Endothelial cell of umbilical vein (primary cell): ENCODE measurements at regions not wholly inside any gene's neighbourhood (a gene's known extent, or its start where the extent isn't known, plus 50 kb on each side); places are given as distances from the start of the nearest gene placed in this dataset.

Source experiments
- EZH2 ChIP-seq: IDR thresholded peaks from 2 replicates; pipeline ENCODE4 v1.6.1; 2012; ENCODE audit warnings: borderline replicate concordance, low read depth, mild to moderate bottlenecking, moderate library complexity, low read length, inconsistent platforms; ENCODE audit not compliant: severe bottlenecking
- FOS ChIP-seq: IDR thresholded peaks from 2 replicates; pipeline ENCODE4 v1.6.1; 2011; ENCODE audit warnings: mild to moderate bottlenecking, low read length, moderate library complexity, borderline replicate concordance; ENCODE audit not compliant: insufficient read depth
- GATA2 ChIP-seq: IDR thresholded peaks from 2 replicates; pipeline ENCODE4 v1.7.0; 2011; ENCODE audit warnings: low read depth, mild to moderate bottlenecking, moderate library complexity, mixed read lengths, low read length; ENCODE audit not compliant: insufficient read length, insufficient read depth
- JUN ChIP-seq: IDR thresholded peaks from 2 replicates; pipeline ENCODE4 v1.6.1; 2011; ENCODE audit warnings: borderline replicate concordance, low read depth; ENCODE audit not compliant: insufficient read length, insufficient read depth
- MYC ChIP-seq: IDR thresholded peaks from one replicate; pipeline ENCODE4 v1.6.1; 2011; ENCODE audit warnings: mild to moderate bottlenecking, low read depth, low read length
- POLR2A ChIP-seq: IDR thresholded peaks from 2 replicates; pipeline ENCODE4 v1.6.1; 2012; ENCODE audit warnings: low read depth, mild to moderate bottlenecking, control low read depth, low read length
- POLR2AphosphoS5 ChIP-seq: IDR thresholded peaks from 2 replicates; pipeline ENCODE4 v1.6.1; 2012; ENCODE audit warnings: low read depth, mild to moderate bottlenecking, control low read depth, low read length, moderate library complexity; ENCODE audit not compliant: insufficient read depth
- TF ChIP-seq, protein P1 (sequence below), 2 donors: IDR thresholded peaks; 1 replicate in 1 of 2; 2 replicates in 1 of 2; pipeline ENCODE4 v1.5.1; 2011; ENCODE audit warnings: low read length in 2 of 2, mild to moderate bottlenecking in 2 of 2, moderate library complexity in 2 of 2, control low read depth in 1 of 2, inconsistent platforms in 1 of 2, low read depth in 1 of 2; ENCODE audit not compliant: insufficient read depth in 1 of 2; ENCODE audit errors: extremely low read depth in 1 of 2
- TF ChIP-seq, protein P2 (sequence below): IDR thresholded peaks from 2 replicates; pipeline ENCODE4 v1.6.1; 2011; ENCODE audit not compliant: insufficient read depth, insufficient read length

DNA sequence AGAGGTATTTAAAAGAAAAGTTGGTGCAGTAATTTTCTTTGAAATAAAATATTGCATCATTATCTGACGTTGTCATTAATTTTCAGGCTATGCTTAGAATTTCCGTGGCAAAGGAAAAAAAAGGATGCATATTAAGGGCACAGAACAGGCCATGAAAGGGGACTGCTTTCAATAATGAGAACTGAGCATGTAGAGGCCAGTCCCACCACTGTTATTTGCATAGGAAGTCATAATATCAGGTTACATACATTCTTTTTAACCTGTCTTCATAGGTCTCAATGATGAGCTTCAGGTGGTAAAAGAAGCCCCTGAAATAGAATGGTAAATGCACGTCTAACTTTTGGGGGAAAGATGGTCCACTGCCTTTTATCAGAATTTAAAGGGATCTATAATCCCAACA, 272.1 kb upstream of the ALCAM start:
- no peak for TF ChIP-seq POLR2A
- TF ChIP-seq, protein P1, sequence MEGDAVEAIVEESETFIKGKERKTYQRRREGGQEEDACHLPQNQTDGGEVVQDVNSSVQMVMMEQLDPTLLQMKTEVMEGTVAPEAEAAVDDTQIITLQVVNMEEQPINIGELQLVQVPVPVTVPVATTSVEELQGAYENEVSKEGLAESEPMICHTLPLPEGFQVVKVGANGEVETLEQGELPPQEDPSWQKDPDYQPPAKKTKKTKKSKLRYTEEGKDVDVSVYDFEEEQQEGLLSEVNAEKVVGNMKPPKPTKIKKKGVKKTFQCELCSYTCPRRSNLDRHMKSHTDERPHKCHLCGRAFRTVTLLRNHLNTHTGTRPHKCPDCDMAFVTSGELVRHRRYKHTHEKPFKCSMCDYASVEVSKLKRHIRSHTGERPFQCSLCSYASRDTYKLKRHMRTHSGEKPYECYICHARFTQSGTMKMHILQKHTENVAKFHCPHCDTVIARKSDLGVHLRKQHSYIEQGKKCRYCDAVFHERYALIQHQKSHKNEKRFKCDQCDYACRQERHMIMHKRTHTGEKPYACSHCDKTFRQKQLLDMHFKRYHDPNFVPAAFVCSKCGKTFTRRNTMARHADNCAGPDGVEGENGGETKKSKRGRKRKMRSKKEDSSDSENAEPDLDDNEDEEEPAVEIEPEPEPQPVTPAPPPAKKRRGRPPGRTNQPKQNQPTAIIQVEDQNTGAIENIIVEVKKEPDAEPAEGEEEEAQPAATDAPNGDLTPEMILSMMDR (IDR thresholded peaks at IDR 0.05; ENCODE audit: extremely low read depth in 1 of 2, insufficient read depth in 1 of 2, low read depth in 1 of 2, low read length in 2 of 2): no peak
- no peak for TF ChIP-seq EZH2
- TF ChIP-seq, protein P2, sequence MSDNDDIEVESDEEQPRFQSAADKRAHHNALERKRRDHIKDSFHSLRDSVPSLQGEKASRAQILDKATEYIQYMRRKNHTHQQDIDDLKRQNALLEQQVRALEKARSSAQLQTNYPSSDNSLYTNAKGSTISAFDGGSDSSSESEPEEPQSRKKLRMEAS: no peak
- TF ChIP-seq POLR2AphosphoS5: no peak
- no peak for TF ChIP-seq JUN
- no peak for TF ChIP-seq FOS
- TF ChIP-seq GATA2: no peak
- TF ChIP-seq MYC: no peak
